GM12892 (cell line): ENCODE measurements at regions not wholly inside any gene's neighbourhood (a gene's known extent, or its start where the extent isn't known, plus 50 kb on each side); places are given as distances from the start of the nearest gene placed in this dataset.

Source experiments
- POLR2A ChIP-seq: IDR thresholded peaks from 2 replicates; pipeline ENCODE4 v1.6.1; 2011; ENCODE audit warnings: low read depth, low read length, control low read depth
- POLR2AphosphoS5 ChIP-seq: IDR thresholded peaks from 2 replicates; pipeline ENCODE4 v1.6.1; 2011; ENCODE audit warnings: low read depth, low read length, control low read depth

DNA sequence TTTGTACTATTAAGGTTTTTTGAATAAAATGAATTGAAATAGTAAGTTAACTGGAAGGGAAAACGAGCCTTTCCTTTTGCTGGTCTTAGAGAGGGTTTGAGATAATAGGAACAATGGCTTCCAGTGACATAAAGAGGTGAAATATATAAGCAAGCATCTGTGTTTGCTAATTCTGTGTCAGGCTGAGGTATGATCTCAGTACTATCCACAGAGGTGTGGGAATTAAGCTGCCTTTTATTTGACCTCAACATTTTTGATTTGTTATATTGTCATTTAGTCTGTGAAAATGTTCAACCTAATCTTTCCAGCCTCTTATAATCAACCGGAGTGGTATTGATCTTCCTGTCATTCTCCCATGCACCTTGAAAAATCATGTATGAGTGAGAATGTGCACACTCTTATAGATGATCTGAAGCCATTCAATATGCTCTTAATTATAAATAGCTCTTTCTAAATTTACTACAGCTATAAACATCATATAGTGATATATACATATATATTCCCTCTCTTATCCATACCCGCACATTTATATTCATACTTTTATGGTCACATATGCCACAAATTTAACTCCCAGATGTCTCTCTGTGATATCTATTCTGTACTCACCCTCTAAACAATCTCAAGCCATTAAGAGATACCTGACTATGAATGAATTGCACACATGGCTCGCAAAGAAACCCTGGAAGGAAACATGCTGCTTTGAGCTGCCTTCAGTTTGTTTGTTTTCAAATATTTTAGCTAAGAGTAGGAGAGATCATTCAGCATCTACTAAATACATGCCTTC, 754.7 kb upstream of the NRSN1 start:
- TF ChIP-seq POLR2A (no peak), POLR2AphosphoS5 (no peak)
